ENCODE measurements at regions not wholly inside any gene's neighbourhood (a gene's known extent, or its start where the extent isn't known, plus 50 kb on each side); places are given as distances from the start of the nearest gene placed in this dataset.

- Mint-ChIP-seq H3K9me3 (peaks cover 10 to 16% of the 10 kb centered on the region in 2 donors), H3K36me3 (peaks cover under 1% of the 10 kb centered on the region), H3K4me3 (no peak overlapping the region), H3K27me3 (ENCODE audit: low read depth in 2 of 2) (no peaks in the 10 kb centered on the region), H3K4me1 (no peaks in the 10 kb centered on the region), H3K27ac (no peak overlapping the region)
- no peaks in the 10 kb centered on the region for H3K36me3 ChIP-seq (ENCODE audit: control insufficient read depth, insufficient read depth, low read length)
- H3K27me3 ChIP-seq (ENCODE audit: control insufficient read depth, insufficient read depth, low read length), result no peaks in the 10 kb centered on the region
- intact Hi-C loops (cut with micrococcal nuclease), result no loop called here
- no peaks in the 10 kb centered on the region for H3K4me1 ChIP-seq (ENCODE audit: control insufficient read depth, insufficient read depth, low read length)
- H3K27ac ChIP-seq (ENCODE audit: low read length), result no peak overlapping the region
- H3K4me3 ChIP-seq (ENCODE audit: low read length), result no peak overlapping the region
- peaks cover 4% of the 10 kb centered on the region for H3K9me3 ChIP-seq (ENCODE audit: control insufficient read depth, insufficient read depth, low read length)
- ATAC-seq (no peak), DNase-seq (no peak)
- TF ChIP-seq, protein P1, sequence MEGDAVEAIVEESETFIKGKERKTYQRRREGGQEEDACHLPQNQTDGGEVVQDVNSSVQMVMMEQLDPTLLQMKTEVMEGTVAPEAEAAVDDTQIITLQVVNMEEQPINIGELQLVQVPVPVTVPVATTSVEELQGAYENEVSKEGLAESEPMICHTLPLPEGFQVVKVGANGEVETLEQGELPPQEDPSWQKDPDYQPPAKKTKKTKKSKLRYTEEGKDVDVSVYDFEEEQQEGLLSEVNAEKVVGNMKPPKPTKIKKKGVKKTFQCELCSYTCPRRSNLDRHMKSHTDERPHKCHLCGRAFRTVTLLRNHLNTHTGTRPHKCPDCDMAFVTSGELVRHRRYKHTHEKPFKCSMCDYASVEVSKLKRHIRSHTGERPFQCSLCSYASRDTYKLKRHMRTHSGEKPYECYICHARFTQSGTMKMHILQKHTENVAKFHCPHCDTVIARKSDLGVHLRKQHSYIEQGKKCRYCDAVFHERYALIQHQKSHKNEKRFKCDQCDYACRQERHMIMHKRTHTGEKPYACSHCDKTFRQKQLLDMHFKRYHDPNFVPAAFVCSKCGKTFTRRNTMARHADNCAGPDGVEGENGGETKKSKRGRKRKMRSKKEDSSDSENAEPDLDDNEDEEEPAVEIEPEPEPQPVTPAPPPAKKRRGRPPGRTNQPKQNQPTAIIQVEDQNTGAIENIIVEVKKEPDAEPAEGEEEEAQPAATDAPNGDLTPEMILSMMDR (IDR thresholded peaks at IDR 0.05), result no peak
These were observed 350.3 kb upstream of the CDH20 start for GRCh38 chr18:60982928-60983327.

- TF ChIP-seq, protein P1 (IDR thresholded peaks at IDR 0.05), result no peak
- Mint-ChIP-seq H3K9me3 (peaks cover 16 to 25% of the 10 kb centered on the region in 2 donors), H3K36me3 (peaks cover 13% of the 10 kb centered on the region), H3K4me3 (no peak overlapping the region), H3K27ac (no peak overlapping the region), H3K4me1 (no peaks in the 10 kb centered on the region), H3K27me3 (ENCODE audit: low read depth in 2 of 2) (no peaks in the 10 kb centered on the region)
- ATAC-seq (no peak), DNase-seq (no peak)
- intact Hi-C loops (cut with micrococcal nuclease), result no loop called here
- Histone ChIP-seq H3K9me3 (ENCODE audit: control insufficient read depth, insufficient read depth, low read length) (peaks cover 4% of the 10 kb centered on the region), H3K4me3 (ENCODE audit: low read length) (no peak overlapping the region), H3K27ac (ENCODE audit: low read length) (no peak overlapping the region), H3K27me3 (ENCODE audit: control insufficient read depth, insufficient read depth, low read length) (no peaks in the 10 kb centered on the region), H3K36me3 (ENCODE audit: control insufficient read depth, insufficient read depth, low read length) (no peaks in the 10 kb centered on the region), H3K4me1 (ENCODE audit: control insufficient read depth, insufficient read depth, low read length) (no peaks in the 10 kb centered on the region)
- WGBS (ENCODE audit: insufficient coverage), result 95% methylated on average over 4 of the region's 4 CpGs
These were observed 348.7 kb upstream of the CDH20 start for GRCh38 chr18:60984510-60984909.

GRCh38 chr18:60987963-60988362 lies 345.3 kb upstream of the CDH20 start:
- H3K27me3 ChIP-seq (ENCODE audit: control insufficient read depth, insufficient read depth, low read length), result no peaks in the 10 kb centered on the region
- no peaks in the 10 kb centered on the region for H3K36me3 ChIP-seq (ENCODE audit: control insufficient read depth, insufficient read depth, low read length)
- Mint-ChIP-seq H3K27me3 (ENCODE audit: low read depth in 2 of 2) (no peaks in the 10 kb centered on the region), H3K4me1 (no peaks in the 10 kb centered on the region), H3K9me3 (peaks cover 19 to 20% of the 10 kb centered on the region in 2 donors), H3K36me3 (peaks cover 15% of the 10 kb centered on the region), H3K27ac (no peak overlapping the region), H3K4me3 (no peak overlapping the region)
- peaks cover 7% of the 10 kb centered on the region for H3K9me3 ChIP-seq (ENCODE audit: control insufficient read depth, insufficient read depth, low read length)
- no peak for DNase-seq
- intact Hi-C loops (cut with micrococcal nuclease), result no loop called here
- no peak overlapping the region for H3K4me3 ChIP-seq (ENCODE audit: low read length)
- H3K27ac ChIP-seq (ENCODE audit: low read length), result no peak overlapping the region
- H3K4me1 ChIP-seq (ENCODE audit: control insufficient read depth, insufficient read depth, low read length), result no peaks in the 10 kb centered on the region
- TF ChIP-seq, protein P1 (IDR thresholded peaks at IDR 0.05), result no peak
- ATAC-seq, result no peak
- WGBS (ENCODE audit: insufficient coverage), result no CpG with 5 or more reads among the region's 1 CpG

GRCh38 chr18:60996326-60996725 lies 336.9 kb upstream of the CDH20 start:
- no peaks in the 10 kb centered on the region for H3K4me1 ChIP-seq (ENCODE audit: control insufficient read depth, insufficient read depth, low read length)
- H3K36me3 Mint-ChIP-seq, result peaks cover 17% of the 10 kb centered on the region
- ATAC-seq (no peak), DNase-seq (no peak)
- H3K4me1 Mint-ChIP-seq, result no peaks in the 10 kb centered on the region
- H3K4me3 Mint-ChIP-seq, result no peak overlapping the region
- H3K9me3 ChIP-seq (ENCODE audit: control insufficient read depth, insufficient read depth, low read length), result peaks cover 4% of the 10 kb centered on the region
- H3K36me3 ChIP-seq (ENCODE audit: control insufficient read depth, insufficient read depth, low read length), result no peaks in the 10 kb centered on the region
- intact Hi-C loops (cut with micrococcal nuclease), result no loop called here
- peaks cover 12 to 24% of the 10 kb centered on the region in 2 donors for H3K9me3 Mint-ChIP-seq
- H3K27ac Mint-ChIP-seq, result no peak overlapping the region
- TF ChIP-seq, protein P1 (IDR thresholded peaks at IDR 0.05), result no peak
- H3K27me3 Mint-ChIP-seq (ENCODE audit: low read depth in 2 of 2), result no peaks in the 10 kb centered on the region
- no CpG with 5 or more reads among the region's 1 CpG for WGBS (ENCODE audit: insufficient coverage)
- no peak overlapping the region for H3K27ac ChIP-seq (ENCODE audit: low read length)
- no peak overlapping the region for H3K4me3 ChIP-seq (ENCODE audit: low read length)
- H3K27me3 ChIP-seq (ENCODE audit: control insufficient read depth, insufficient read depth, low read length), result no peaks in the 10 kb centered on the region
